Left ventricle myocardium inferior (tissue), 1 donor: ENCODE measurements at regions not wholly inside any gene's neighbourhood (a gene's known extent, or its start where the extent isn't known, plus 50 kb on each side); places are given as distances from the start of the nearest gene placed in this dataset.

Source experiments
- DNase-seq: peaks from one replicate; pipeline ENCODE4 v3.0.0-alpha.2; 2020
- H3K27ac ChIP-seq: fragments of 200-600 bp; replicated peaks from 2 replicates; pipeline ENCODE4 v1.8.0; 2021
- H3K27me3 ChIP-seq: fragments of 200-600 bp; 2 replicates; pipeline ENCODE4 v1.8.0; 2021; ENCODE audit warnings: low read depth
- H3K36me3 ChIP-seq: fragments of 200-600 bp; 2 replicates; pipeline ENCODE4 v1.8.0; 2021
- H3K4me1 ChIP-seq: fragments of 200-600 bp; 2 replicates; pipeline ENCODE4 v1.8.0; 2021
- H3K4me3 ChIP-seq: fragments of 200-600 bp; 2 replicates; pipeline ENCODE4 v1.8.0; 2021; ENCODE audit warnings: mild to moderate bottlenecking, moderate library complexity
- H3K9me3 ChIP-seq: fragments of 200-600 bp; replicated peaks from 2 replicates; pipeline ENCODE4 v1.8.0; 2021
- intact Hi-C: fragments of 100-400 bp; cut with micrococcal nuclease; formaldehyde crosslinking; loops from one replicate; pipeline ENCODE4 v1.11.0; 2022
- TF ChIP-seq, protein P1 (sequence below): fragments of 200-600 bp; IDR thresholded peaks from 2 replicates; pipeline ENCODE4 v1.8.0; 2021; ENCODE audit warnings: antibody characterized with exemption, mild to moderate bottlenecking, borderline replicate concordance
- donor health status: DM: no; HTN: yes; CAD: no; lungs with severe emphysema.

GRCh38 chr12:5374713-5375112 lies 57.2 kb upstream of the NTF3 start:
- no peak overlapping the region for H3K4me3 ChIP-seq
- H3K27me3 ChIP-seq: peaks cover 20% of the 10 kb centered on the region
- no peaks in the 10 kb centered on the region for H3K4me1 ChIP-seq
- TF ChIP-seq, protein P1, sequence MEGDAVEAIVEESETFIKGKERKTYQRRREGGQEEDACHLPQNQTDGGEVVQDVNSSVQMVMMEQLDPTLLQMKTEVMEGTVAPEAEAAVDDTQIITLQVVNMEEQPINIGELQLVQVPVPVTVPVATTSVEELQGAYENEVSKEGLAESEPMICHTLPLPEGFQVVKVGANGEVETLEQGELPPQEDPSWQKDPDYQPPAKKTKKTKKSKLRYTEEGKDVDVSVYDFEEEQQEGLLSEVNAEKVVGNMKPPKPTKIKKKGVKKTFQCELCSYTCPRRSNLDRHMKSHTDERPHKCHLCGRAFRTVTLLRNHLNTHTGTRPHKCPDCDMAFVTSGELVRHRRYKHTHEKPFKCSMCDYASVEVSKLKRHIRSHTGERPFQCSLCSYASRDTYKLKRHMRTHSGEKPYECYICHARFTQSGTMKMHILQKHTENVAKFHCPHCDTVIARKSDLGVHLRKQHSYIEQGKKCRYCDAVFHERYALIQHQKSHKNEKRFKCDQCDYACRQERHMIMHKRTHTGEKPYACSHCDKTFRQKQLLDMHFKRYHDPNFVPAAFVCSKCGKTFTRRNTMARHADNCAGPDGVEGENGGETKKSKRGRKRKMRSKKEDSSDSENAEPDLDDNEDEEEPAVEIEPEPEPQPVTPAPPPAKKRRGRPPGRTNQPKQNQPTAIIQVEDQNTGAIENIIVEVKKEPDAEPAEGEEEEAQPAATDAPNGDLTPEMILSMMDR: no peak
- H3K27ac ChIP-seq: no peak overlapping the region
- intact Hi-C loops: no loop called here
- H3K9me3 ChIP-seq: no peaks in the 10 kb centered on the region
- no peaks in the 10 kb centered on the region for H3K36me3 ChIP-seq
- no peak for DNase-seq

DNA sequence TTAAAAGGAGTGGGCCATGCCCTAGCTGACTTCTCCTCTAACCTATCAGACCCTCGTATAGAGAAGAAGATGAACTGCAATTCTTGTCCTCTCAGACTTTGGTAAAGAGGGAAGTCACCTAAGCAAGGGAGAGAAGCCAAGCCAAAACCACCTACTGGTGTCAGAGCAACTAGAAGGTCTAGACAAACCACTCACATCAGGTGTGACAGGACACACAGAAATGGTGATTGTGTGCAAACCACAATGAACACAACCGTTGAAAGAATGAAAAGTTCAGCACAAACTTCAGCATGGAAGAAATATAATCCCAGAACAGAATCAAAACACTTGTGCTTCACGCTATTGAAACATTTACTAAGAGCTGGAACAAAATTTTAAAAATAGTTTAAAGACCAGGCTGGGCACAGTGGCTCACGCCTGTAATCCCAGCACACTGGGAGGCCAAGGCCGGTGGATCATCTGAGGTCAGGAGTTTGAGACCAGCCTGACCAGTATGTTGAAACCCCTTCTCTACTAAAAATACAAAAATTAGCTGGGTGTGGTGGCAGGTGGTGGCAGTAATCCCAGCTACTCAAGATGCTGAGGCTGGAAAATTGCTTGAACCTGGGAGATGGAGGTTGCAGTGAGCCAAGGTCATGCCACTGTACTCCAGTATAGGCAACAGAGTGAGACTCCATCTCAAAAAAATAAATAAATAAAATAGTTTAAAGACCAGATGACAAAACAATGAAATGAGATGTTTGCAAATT lies 56.2 kb upstream of the NTF3 start:
- peaks cover 12% of the 10 kb centered on the region for H3K27me3 ChIP-seq
- H3K27ac ChIP-seq: no peak overlapping the region
- H3K36me3 ChIP-seq: no peaks in the 10 kb centered on the region
- intact Hi-C loops: no loop called here
- no peak overlapping the region for H3K4me3 ChIP-seq
- DNase-seq: no peak
- H3K4me1 ChIP-seq: no peaks in the 10 kb centered on the region
- no peaks in the 10 kb centered on the region for H3K9me3 ChIP-seq
- TF ChIP-seq, protein P1: no peak

DNA sequence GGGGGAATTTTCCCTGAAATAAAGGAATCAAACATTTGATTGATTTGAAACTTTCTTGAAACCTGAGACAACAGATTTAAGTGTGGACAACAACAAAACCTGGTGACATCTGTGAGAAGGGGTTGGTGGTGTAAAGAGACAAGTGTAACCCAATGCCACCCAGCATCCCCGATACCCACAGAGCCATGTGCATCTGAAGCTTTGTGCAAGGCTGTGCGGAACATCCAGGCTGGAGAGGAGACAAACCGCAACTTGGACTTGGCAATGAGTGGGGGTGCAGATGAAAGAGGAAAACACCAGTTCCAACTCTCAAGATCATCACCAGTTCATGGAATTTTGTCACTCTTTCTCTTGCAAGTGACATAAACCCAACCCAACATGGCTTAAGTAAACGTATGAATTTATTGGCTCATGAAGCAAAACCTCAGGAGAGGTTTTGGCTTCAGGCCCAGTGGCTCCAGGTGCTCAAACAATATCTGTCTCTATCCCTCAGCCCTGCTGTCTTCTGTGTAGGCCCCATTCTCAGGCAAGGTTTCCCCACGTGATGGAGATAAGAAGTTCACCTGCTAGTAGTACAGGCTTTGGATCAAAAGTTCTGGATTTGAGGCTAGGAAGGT lies 55.2 kb upstream of the NTF3 start:
- Histone ChIP-seq H3K9me3 (no peaks in the 10 kb centered on the region), H3K4me3 (no peak overlapping the region), H3K27ac (no peak overlapping the region), H3K27me3 (peaks cover 7% of the 10 kb centered on the region), H3K4me1 (no peaks in the 10 kb centered on the region), H3K36me3 (no peaks in the 10 kb centered on the region)
- intact Hi-C loops: no loop called here
- TF ChIP-seq, protein P1: no peak
- no peak for DNase-seq

GRCh38 chr12:5377997-5378592 lies 53.8 kb upstream of the NTF3 start:
- no peak overlapping the region for H3K4me3 ChIP-seq
- peaks cover 6% of the 10 kb centered on the region for H3K27me3 ChIP-seq
- H3K4me1 ChIP-seq: no peaks in the 10 kb centered on the region
- H3K36me3 ChIP-seq: no peaks in the 10 kb centered on the region
- H3K27ac ChIP-seq: no peak overlapping the region
- intact Hi-C loops: no loop called here
- TF ChIP-seq, protein P1: no peak
- H3K9me3 ChIP-seq: no peaks in the 10 kb centered on the region
- no peak for DNase-seq

DNA sequence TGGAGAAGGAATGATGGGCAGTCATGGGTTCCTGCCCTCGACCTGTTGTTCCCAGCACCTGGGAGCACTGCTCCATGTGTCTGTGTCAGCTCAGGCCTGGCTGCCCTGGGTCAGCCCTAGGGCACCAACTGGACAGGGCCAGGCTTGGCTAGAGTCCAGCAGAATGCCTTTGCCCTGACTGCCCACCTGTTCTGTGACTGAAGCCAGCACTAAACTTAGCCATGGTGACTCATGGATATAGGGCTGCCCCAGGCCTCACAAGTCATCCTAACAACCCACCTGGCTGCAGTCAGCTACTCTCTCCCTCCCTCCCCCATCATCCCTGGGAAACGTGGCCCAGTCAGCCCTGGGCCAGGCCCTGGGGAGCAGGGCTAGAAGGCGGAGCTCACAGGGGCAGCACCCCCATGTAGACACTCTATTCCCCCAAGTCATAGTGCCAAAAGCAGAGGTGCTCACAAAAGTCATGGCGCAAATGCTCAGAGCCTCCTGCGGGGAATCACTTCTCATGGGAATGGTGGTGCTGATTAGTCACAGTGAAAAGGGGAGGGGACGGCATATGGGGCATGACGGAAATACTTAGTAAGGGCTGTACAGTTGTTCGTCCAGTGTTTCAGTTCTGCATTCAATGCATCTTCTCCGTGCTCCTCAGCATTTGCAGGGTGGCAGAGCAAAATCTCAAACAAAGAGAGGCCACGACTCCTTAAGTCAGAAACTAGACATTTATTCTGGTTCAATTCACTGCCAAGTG lies 52.0 kb upstream of the NTF3 start:
- Histone ChIP-seq H3K4me1 (no peaks in the 10 kb centered on the region), H3K27ac (no peak overlapping the region), H3K4me3 (no peak overlapping the region), H3K36me3 (no peaks in the 10 kb centered on the region), H3K9me3 (no peaks in the 10 kb centered on the region), H3K27me3 (peaks cover 6% of the 10 kb centered on the region)
- TF ChIP-seq, protein P1: no peak
- DNase-seq: no peak
- intact Hi-C loops: no loop called here
